HAP-1 (cell line): ENCODE measurements at regions not wholly inside any gene's neighbourhood (a gene's known extent, or its start where the extent isn't known, plus 50 kb on each side); places are given as distances from the start of the nearest gene placed in this dataset.
"Not testable (repeated sequence)": the region's sequence is repeated elsewhere in the genome, so short reads cannot be mapped to it uniquely, and the experiment has no call there.

Experiments
- DNase-seq, 2 experiments: peaks; one replicate each; pipeline ENCODE4 v3.0.0-alpha.2; 2016 to 2020; ENCODE audit warnings: low spot score in 2 of 2
- H3K27me3 ChIP-seq: fragments of 250-450 bp; sonication (Bioruptor Pico); 2 replicates; pipeline ENCODE4 v1.5.1; 2020; ENCODE audit warnings: low read depth, mild to moderate bottlenecking, moderate library complexity
- H3K36me3 ChIP-seq: fragments of 250-450 bp; sonication (Bioruptor Pico); replicated peaks from 2 replicates; pipeline ENCODE4 v1.5.1; 2020; ENCODE audit warnings: mild to moderate bottlenecking
- H3K4me1 ChIP-seq: fragments of 250-450 bp; sonication (Bioruptor Pico); 2 replicates; pipeline ENCODE4 v1.5.1; 2020; ENCODE audit warnings: mild to moderate bottlenecking
- H3K4me3 ChIP-seq: fragments of 250-450 bp; sonication (Bioruptor Pico); 2 replicates; pipeline ENCODE4 v1.5.1; 2020; ENCODE audit warnings: mild to moderate bottlenecking, moderate library complexity
- H3K9me3 ChIP-seq: fragments of 250-450 bp; sonication (Bioruptor Pico); 2 replicates; pipeline ENCODE4 v1.5.1; 2020; ENCODE audit warnings: mild to moderate bottlenecking, moderate library complexity
- in situ Hi-C: fragments of 300-500 bp; cut with MboI; formaldehyde crosslinking; loops from 3 replicates; pipeline ENCODE4 v1.14.3; 2020; ENCODE audit warnings: low sequenced_read_pairs, inconsistent platforms, mixed read lengths

DNA sequence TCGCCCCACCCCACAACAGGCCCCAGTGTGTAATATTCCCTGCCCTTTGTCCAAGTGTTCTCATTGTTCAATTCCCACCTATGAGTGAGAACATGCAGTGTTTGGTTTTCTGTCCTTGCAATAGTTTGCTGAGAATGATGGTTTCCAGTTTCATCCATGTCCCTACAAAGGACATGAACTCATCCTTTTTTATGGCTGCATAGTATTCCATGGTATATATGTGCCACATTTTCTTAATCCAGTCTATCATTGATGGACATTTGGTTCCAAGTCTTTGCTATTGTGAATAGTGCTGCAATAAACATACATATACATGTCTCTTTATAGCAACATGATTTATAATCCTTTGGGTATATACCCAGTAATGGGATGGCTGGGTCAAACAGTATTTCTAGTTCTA, 132.7 kb downstream of the SNX10 start:
- DNase-seq, in situ Hi-C loops, H3K4me1 ChIP-seq, H3K4me3 ChIP-seq, H3K27me3 ChIP-seq, H3K36me3 ChIP-seq, H3K9me3 ChIP-seq: not testable (repeated sequence)

DNA sequence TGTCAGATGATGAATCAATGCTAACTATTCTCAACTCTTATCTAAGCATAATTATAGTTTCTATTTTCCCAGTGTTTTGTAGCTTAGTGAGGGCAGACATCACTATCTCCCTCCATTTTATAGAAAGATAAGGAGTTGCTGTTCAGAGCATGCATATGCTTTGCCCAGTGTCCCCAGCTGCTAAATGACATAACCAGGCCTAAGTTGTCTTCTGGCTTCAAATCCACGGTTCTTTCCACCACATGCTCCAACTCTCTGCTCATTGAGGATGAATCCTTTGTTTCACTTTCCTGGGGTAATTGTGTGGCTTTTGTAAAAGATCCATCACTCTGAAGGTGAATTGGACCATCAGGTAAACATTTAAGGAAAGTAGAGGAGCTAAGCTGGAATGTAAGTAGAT, 134.0 kb downstream of the SNX10 start:
- in situ Hi-C loops: no loop called here

DNA sequence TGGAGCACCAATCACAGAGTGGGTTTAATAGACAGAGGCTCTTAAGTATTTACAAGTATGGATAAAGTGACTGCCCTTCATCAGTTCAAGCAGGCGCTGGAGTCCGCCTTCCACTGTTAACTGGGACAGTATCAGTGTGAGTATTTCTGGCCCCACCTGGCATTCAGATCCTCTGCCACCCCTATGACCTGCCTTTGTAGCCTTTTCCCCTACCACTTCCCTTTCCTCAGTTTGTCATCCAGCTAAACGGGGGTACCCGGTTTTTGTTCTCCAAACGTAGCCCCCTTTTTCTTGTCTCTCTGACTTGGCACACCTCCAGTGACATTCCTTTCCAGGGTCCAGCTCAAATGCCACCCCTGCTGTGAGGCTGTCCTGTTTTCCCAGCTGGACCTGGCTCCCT, 134.4 kb downstream of the SNX10 start:
- Histone ChIP-seq H3K9me3 (no peaks in the 10 kb centered on the region), H3K27me3 (no peaks in the 10 kb centered on the region), H3K4me3 (no peak overlapping the region), H3K36me3 (no peaks in the 10 kb centered on the region), H3K4me1 (no peaks in the 10 kb centered on the region)
- DNase-seq: no peak
- in situ Hi-C loops: no loop called here

More for the DNA sequence above, 134.0 kb downstream of the SNX10 start:
- Histone ChIP-seq H3K4me1 (no peaks in the 10 kb centered on the region), H3K36me3 (no peaks in the 10 kb centered on the region), H3K27me3 (no peaks in the 10 kb centered on the region), H3K4me3 (no peak overlapping the region), H3K9me3 (no peaks in the 10 kb centered on the region)
- DNase-seq: no peak

DNA sequence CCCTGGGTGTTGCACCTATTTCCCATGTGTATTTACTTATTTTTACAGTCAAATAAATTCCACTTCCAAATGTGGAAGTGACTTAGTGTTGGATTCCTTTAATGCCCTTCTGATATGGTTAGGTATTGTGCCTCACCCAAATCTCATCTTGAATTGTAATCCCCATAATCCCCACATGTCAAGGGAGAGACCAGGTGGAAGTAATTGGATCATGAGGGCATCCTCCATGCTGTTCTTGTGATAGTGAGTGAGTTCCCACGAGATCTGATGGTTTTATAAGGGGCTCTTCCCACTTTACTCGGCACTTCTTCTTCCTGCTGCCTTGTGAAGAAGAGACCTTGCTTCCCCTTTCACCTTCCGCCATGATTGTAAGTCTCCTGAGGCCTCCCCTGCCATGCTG, 136.9 kb downstream of the SNX10 start:
- in situ Hi-C loops: no loop called here
- H3K9me3 ChIP-seq: no peaks in the 10 kb centered on the region
- no peak for DNase-seq
- H3K4me1 ChIP-seq: no peaks in the 10 kb centered on the region
- no peaks in the 10 kb centered on the region for H3K36me3 ChIP-seq
- H3K4me3 ChIP-seq: no peak overlapping the region
- H3K27me3 ChIP-seq: no peaks in the 10 kb centered on the region

DNA sequence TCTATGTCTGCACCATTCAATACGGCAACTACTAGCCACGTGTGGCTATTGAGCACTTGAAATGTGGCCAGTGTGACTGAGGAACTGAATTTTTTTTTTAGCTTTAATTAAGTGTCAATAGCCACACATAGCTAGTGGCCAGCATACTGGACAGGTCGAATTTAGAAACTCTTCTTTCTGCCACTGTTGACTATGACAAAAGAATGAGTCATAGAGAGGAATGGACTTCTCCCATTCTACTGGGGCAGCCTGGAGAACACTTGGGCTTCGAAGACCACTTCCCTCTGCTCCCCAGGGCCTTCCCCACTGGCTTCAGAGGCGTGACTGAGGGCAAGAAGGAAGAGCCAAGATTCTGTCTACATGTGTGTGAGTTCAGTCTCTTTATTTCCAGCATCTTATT, 137.5 kb downstream of the SNX10 start:
- Histone ChIP-seq H3K36me3 (no peaks in the 10 kb centered on the region), H3K4me3 (no peak overlapping the region), H3K27me3 (no peaks in the 10 kb centered on the region), H3K4me1 (no peaks in the 10 kb centered on the region), H3K9me3 (no peaks in the 10 kb centered on the region)
- in situ Hi-C loops: no loop called here
- no peak for DNase-seq

DNA sequence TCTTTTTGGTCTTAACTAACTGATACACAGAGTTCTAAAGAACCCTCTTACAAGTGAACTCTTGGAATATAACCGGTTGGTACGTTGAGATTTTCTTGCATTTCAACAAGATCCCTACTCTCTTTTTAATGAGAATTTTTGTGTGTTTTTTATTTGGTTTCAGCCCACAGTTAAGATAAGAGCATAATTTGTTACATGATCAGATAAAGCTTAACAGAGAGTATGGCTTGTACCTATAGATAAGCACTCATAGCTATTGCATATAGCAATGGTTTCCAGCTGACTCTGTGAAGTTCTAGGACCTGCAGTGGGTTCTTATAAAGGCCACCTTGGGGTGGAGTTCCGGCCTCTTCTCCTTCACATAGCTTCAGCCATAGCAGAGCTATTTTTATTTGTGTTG, 143.3 kb downstream of the SNX10 start:
- Histone ChIP-seq H3K27me3 (no peaks in the 10 kb centered on the region), H3K9me3 (no peaks in the 10 kb centered on the region)
- in situ Hi-C loops: no loop called here

DNA sequence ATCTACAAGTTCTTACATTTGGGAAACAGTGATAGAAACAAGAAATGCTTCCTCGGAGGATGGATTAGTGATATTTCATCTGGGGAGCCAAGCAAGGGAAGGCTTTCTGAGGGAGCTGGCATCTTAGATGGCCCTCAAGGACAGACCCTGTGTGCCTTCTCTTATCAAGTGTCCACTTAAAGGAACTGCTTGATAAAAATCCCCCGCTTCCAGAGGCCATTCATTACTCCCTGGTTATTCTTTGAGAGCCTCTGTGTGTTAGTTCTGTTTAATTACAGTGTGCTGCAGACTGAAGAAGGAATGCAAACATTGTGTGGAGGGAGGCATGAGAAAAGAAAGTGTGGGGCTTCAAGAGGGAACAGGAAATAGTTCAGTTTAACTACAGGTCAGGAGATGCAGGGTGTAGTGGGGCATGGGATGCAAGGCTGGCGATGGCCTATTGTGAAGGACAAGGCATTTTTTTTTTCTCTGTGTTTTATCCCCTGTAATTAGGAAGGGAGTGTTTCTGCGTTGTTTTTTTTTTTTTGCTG, 145.4 kb downstream of the SNX10 start:
- peaks cover 14% of the 10 kb centered on the region for H3K4me1 ChIP-seq
- no peaks in the 10 kb centered on the region for H3K9me3 ChIP-seq
- no peak for DNase-seq
- in situ Hi-C loops: no loop called here
- H3K36me3 ChIP-seq: no peaks in the 10 kb centered on the region
- H3K27me3 ChIP-seq: no peaks in the 10 kb centered on the region
- H3K4me3 ChIP-seq: no peak overlapping the region

More for the DNA sequence above, 143.3 kb downstream of the SNX10 start:
- Histone ChIP-seq H3K36me3 (no peaks in the 10 kb centered on the region), H3K4me1 (peaks cover 3% of the 10 kb centered on the region; the same call in 1 of the 2 replicates), H3K4me3 (no peak overlapping the region)
- no peak for DNase-seq

DNA sequence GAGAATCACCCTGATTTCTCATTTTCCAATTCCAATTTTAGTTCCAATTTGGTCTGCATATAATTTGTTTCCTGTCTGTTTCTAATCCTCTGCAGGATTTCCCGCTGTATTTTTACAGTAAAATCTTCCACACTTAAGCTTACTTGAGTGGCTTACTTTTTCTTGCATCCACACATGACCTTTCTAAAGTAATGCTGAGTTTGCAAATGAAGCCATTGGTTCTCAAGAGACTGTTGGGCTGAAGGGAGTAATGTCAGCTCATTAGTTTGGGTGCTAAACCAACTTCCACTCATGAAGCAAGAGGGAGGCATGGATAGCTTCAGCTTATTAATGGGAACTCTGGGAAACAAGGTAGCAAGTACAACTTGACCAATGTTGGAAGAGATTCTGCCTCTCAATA, 146.4 kb downstream of the SNX10 start:
- in situ Hi-C loops: no loop called here
- no peaks in the 10 kb centered on the region for H3K27me3 ChIP-seq
- no peaks in the 10 kb centered on the region for H3K9me3 ChIP-seq
- no peaks in the 10 kb centered on the region for H3K36me3 ChIP-seq
- no peak for DNase-seq
- no peak overlapping the region for H3K4me3 ChIP-seq
- H3K4me1 ChIP-seq: peaks cover 14% of the 10 kb centered on the region

DNA sequence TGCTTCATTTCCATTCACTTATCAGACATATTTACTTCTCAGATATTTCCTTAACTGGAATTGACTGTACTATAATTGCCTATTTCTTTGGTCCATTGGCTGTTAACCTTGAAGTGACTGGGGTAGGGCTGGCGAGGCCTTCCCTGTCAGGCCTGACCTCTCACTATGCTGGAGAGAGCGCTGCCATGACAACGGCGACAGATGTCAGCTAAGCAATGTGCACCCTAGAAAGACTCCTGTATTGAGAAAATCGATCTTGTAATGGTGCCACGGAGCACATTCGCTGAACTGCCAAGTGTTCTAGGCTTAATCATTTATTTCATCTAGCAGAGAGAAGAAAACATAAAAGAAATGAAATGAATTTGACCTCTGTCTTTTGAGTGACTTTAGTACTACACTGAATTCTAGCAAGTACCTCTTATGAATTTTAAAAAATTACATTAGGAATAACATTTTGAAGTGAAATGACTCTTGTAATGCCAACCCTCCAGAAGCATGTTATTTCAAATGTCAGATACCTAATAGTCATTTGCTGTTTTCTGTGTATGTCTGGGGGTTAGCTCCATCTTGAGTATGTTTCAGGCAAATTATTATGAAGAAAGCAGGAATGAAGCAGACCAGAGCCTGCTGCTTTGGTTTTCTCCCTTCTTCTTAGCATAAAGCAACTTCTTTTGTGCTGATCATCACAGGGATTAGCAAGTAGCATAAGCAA, 148.0 kb downstream of the SNX10 start:
- Histone ChIP-seq H3K9me3 (no peaks in the 10 kb centered on the region), H3K27me3 (no peaks in the 10 kb centered on the region), H3K4me3 (no peak overlapping the region), H3K4me1 (peaks cover 14% of the 10 kb centered on the region), H3K36me3 (no peaks in the 10 kb centered on the region)
- in situ Hi-C loops: no loop called here
- peak in 1 of 2 experiments; percentile 25 for DNase-seq

DNA sequence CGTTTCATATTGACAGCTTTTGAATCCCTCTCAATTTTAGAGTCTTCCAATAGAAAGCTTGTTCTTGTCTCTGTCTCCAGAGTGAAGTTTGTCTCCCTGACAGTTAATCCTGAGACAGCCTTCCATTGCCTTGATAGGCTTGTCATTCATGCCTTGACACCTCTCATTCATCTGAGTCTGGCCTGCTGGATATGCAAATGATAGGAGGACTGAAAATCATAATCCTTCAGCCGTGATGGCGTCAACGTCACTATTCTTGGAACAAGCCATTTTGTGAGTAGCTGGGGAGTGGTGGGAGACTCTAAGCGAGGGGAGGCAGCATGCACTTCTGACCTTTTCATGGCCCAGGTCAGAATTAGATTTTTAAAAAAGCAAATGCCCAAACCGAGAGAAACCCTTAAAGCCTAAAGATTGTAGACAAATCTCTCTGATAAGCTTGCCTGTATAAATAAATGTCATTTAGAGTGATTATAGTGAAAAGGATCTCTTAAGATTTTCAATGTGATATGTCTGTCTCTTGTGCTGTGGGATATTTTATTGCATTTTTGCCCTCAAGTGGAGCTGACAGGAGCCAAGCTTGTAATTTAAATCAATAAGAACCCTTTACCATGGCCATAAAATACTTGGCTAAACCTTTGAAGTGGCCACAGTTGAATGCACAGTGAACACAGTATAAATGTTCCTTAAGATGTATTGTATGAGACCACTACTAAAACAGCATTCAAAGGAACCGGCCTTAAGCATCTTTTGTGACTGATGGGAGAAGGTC, 148.8 kb downstream of the SNX10 start:
- in situ Hi-C loops: no loop called here

DNA sequence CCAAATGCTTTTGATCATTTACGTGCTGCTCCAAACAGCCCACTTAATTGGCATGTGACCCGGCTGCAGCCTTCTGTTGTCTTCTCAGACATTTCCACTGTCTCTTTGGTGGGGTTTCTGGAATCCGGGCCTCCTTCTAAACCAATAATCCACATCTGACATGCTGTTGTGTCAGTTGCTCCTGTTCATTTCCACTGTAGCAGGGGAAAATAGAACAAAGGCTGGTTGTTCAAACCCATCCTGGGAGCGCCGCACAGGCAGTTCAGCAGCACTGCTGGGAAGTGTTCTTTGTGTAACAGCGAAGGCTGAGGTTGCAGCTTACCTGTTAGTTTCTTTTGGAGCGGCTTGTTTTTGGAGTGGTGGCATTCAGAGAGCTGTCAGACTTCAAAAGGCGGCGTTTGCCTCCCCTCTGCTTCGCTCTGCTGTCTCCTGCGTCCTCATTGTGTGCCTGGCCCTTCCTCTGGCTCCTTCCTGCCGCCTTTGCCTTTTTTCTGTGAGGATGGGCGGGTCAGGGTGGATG, 149.4 kb downstream of the SNX10 start:
- H3K36me3 ChIP-seq: no peaks in the 10 kb centered on the region
- H3K4me1 ChIP-seq: peaks cover 14% of the 10 kb centered on the region
- no peak overlapping the region for H3K4me3 ChIP-seq
- peak in 1 of 2 experiments; percentile 20 for DNase-seq
- in situ Hi-C loops: no loop called here
- H3K27me3 ChIP-seq: no peaks in the 10 kb centered on the region
- no peaks in the 10 kb centered on the region for H3K9me3 ChIP-seq

More for the DNA sequence above, 148.8 kb downstream of the SNX10 start:
- Histone ChIP-seq H3K27me3 (no peaks in the 10 kb centered on the region), H3K4me3 (no peak overlapping the region), H3K4me1 (peaks cover 14% of the 10 kb centered on the region), H3K9me3 (no peaks in the 10 kb centered on the region), H3K36me3 (no peaks in the 10 kb centered on the region)
- peak; percentile 57 to 67 for DNase-seq

DNA sequence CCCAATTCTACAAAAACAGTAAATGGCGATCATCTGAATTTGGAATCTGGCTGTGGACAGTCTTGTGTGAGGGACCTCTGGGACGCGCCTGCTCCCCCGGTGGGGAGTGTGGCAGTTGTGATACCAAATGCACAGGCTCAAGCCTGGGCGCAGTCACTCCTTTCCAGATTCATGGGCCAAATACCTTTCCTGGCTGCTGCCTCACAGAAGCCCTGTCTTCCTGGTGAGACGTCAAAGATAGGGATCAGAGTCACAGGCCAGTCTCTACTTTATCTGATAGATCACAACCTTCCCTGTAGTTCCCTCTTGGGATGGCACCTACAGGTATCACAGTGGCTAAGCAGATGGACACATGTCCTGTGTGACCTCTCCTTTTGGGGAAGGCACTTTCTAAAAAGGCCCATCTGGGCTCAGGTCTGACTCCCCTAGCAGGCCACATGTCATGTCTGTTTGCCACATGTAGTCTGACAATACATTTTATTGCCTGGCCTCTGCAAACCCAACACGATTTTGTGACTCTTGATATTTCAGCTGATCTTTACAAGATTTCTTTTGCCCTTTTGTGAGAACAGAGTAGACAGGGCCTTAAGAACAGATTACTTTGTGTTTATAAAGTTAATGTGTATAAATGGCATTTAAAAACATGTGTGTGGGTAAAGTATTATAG, 150.1 kb downstream of the SNX10 start:
- Histone ChIP-seq H3K9me3 (no peaks in the 10 kb centered on the region), H3K27me3 (no peaks in the 10 kb centered on the region), H3K4me1 (peaks cover 16% of the 10 kb centered on the region), H3K4me3 (no peak overlapping the region), H3K36me3 (no peaks in the 10 kb centered on the region)
- no peak for DNase-seq
- in situ Hi-C loops: no loop called here

DNA sequence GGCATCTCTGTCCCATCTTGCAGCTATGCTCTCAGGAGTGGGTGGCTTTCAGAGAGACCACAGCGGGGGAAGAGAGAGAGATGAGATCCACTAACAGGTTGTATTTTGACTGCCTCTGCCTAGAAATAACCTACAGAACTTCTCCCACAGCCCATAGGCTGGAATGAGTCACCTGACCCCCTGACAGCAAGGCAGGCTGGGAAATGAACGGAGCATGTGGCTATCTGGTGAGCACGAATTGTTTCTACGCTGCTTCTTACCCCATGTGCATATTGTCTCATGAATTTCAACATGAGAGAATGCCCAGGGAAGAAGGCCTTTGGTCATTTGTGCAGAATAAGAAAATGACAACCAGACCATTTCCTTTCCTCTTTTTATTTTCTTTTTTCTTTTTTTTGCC, 151.3 kb downstream of the SNX10 start:
- in situ Hi-C loops: no loop called here
- Histone ChIP-seq H3K36me3 (no peaks in the 10 kb centered on the region), H3K9me3 (no peaks in the 10 kb centered on the region), H3K27me3 (no peaks in the 10 kb centered on the region), H3K4me1 (peaks cover 18% of the 10 kb centered on the region), H3K4me3 (no peak overlapping the region)
- no peak for DNase-seq

DNA sequence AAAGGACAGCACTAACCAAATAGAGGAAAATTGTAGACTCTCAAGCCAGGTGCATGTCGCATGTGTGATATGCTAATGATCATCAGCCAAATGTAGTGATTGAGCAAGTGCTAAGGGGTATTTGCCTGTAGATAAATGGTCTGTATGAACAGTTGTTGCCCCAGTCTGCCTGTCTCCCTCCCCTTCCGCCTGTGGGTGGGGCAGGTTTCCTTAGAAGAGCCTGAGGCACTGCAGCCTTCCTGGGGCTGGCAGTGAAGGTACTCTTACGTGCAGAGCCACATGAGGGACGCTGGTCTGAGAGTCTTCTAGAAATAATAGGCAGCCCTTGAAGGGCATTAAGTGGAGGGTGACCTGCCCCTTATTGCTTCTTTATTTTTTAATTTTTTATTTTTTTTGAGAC, 152.1 kb downstream of the SNX10 start:
- no peak for DNase-seq
- H3K9me3 ChIP-seq: no peaks in the 10 kb centered on the region
- H3K4me3 ChIP-seq: no peak overlapping the region
- no peaks in the 10 kb centered on the region for H3K27me3 ChIP-seq
- H3K4me1 ChIP-seq: peaks cover 18% of the 10 kb centered on the region
- in situ Hi-C loops: no loop called here
- no peaks in the 10 kb centered on the region for H3K36me3 ChIP-seq
